ENCODE measurements at regions not wholly inside any gene's neighbourhood (a gene's known extent, or its start where the extent isn't known, plus 50 kb on each side); places are given as distances from the start of the nearest gene placed in this dataset.
A peak's percentile ranks its signal among the peaks of the same experiment; 100 is the strongest.

- Histone ChIP-seq H3K27ac (no peak overlapping the region), H3K4me3 (no peak overlapping the region)
Measured at GRCh38 chr16:20259541-20259940, 67.8 kb downstream of the GP2 start.

GRCh38 chr16:20257234-20257633 lies 70.1 kb downstream of the GP2 start:
- H3K27ac ChIP-seq, result no peak overlapping the region
- no peak overlapping the region for H3K4me3 ChIP-seq

GRCh38 chr16:20255002-20255401 lies 72.3 kb downstream of the GP2 start:
- Histone ChIP-seq H3K27ac (no peak overlapping the region), H3K4me3 (no peak overlapping the region)

- Histone ChIP-seq H3K27ac (no peak overlapping the region), H3K4me3 (no peak overlapping the region)
Measured at GRCh38 chr16:20253825-20254224, 73.5 kb downstream of the GP2 start.

DNA sequence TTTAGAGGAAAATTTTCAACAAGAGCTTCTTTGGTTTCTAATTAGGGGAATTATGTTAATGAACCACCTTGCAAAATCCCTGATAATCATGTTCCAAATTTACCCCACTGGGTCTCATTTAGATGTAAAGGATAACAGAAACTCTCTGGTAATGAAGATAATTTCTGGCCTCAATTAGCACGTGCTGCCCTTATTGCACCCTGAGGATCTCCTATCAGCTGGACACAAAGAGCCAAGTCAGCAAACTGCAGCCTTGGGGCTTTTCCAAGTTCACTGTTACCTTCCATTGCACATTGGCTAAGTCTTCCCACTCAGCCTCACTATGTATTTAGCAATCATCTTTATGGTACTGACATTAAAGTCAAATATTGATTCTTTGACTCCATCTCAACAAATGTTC lies 78.1 kb downstream of the GP2 start:
- Histone ChIP-seq H3K27ac (no peak overlapping the region), H3K4me3 (no peak overlapping the region)

GRCh38 chr16:20247076-20247475 lies 80.2 kb downstream of the GP2 start:
- no peak overlapping the region for H3K27ac ChIP-seq
- no peak overlapping the region for H3K4me3 ChIP-seq

DNA sequence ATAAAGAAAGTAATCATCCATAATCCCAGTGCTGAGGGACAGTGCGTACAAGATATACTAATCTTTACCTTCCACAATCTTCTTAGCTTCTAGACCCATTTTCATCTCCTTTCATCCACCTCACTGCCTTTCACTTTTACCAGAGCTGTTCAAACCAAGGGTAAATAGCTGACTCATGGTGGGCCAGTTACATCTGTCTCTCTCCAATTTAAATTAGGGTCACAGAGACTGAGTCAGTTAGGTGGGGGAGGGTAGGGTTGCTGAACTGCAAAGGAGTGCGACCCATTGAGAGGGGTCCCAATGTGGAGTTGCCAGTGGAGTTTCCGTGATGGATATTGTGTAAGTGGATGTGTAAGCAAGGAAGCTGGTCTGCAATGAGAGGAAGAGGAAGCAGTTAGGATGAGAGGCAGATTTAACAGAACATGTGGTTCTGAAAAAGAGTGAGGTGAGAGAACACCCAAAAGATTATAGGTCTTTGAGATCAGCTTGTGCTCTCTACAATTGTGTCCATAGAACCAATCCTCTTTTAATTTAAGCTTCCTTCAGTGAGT lies 83.5 kb downstream of the GP2 start:
- H3K27ac ChIP-seq, result no peak overlapping the region
- no peak overlapping the region for H3K4me3 ChIP-seq

DNA sequence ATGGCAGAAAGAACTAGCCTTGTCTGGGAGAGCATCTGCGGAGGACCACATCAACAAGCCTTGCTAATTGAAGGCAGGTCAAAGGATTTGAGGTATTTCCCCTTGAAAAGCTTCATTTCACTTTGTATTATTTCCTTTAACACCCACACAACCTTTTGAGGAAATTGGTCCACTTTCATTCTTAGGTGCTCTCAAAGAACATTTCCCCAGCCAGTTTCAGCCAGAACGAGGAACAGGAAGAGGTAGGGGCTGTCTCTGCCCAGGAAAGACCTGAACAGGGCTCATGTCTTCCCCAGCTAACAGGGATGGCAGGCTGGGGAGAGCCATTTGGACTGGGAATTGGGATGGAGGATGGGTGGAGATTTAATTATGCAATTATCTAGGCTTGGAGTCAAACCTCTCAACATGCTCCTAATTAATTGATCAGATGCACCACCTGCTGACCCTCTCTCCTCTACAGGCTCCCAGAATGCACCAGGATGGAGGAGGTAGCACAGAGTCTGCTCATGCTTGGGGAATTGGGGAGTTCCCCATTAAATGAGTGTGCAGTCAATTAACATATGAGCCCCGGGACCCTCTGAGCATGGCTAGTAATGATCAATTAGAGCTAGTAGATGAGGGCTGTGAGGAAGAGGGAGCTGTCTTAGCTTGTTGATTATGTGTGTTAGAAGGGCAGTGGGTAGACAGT lies 84.6 kb downstream of the GP2 start:
- Histone ChIP-seq H3K27ac (no peak overlapping the region), H3K4me3 (no peak overlapping the region)

- Histone ChIP-seq H3K27ac (no peak overlapping the region), H3K4me3 (no peak overlapping the region)
Measured at GRCh38 chr16:20241321-20241720, 86.0 kb downstream of the GP2 start.

GRCh38 chr16:20236579-20237289 lies 90.6 kb downstream of the GP2 start:
- no peak overlapping the region for H3K4me3 ChIP-seq
- H3K27ac ChIP-seq, result no peak overlapping the region

DNA sequence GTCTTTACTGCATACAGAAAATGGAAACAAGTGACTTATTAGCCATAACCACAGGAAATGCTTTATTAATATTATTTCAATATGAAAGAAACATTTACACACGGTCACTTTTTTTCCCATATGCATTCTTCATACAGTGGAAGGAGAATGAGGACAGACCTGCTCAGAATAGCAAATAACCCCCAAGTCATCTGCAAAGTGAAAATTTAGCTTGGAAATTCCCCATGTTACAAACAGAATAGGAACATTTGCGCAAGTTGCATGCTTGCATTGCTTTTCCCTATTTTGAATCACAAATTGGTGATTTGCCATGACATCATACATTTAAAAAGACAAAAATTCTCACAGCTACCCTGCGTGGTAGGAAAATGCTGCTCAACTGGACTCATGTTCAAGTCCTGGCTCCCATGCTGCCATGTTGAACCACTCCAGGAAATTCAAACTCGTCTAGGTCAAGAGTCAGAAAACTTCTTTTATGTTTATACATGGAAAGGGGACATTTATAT lies 102.0 kb downstream of the GP2 start:
- H3K4me3 ChIP-seq, result no peak overlapping the region
- H3K27ac ChIP-seq, result no peak overlapping the region

GRCh38 chr16:20221208-20221607 lies 106.1 kb downstream of the GP2 start:
- no peak overlapping the region for H3K4me3 ChIP-seq
- no peak overlapping the region for H3K27ac ChIP-seq

DNA sequence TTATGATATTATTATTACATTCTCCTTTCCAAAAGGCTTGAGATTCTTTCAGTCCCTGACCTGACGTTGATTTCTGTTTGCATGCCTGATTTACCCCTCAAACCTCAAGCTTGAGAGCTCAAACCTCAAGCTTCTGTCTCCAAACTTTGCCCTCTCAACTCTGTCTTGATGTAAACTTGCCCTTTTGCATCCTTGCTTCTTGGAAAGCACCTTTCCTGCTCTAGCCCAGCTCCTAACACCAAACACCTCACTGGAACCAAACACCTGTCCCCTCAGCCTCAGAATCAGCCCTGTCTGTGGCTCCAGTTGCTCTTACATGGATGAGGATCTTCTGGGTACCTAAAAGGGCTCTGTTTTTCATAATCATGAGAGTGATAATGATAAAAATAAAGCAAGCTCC lies 109.2 kb downstream of the GP2 start:
- H3K27ac ChIP-seq, result no peak overlapping the region
- no peak overlapping the region for H3K4me3 ChIP-seq

- Histone ChIP-seq H3K27ac (peak overlapping the region in 2 of 21 experiments; percentile 49 to 58), H3K4me3 (no peak overlapping the region)
Measured at GRCh38 chr16:20216591-20217217, 110.6 kb downstream of the GP2 start.

DNA sequence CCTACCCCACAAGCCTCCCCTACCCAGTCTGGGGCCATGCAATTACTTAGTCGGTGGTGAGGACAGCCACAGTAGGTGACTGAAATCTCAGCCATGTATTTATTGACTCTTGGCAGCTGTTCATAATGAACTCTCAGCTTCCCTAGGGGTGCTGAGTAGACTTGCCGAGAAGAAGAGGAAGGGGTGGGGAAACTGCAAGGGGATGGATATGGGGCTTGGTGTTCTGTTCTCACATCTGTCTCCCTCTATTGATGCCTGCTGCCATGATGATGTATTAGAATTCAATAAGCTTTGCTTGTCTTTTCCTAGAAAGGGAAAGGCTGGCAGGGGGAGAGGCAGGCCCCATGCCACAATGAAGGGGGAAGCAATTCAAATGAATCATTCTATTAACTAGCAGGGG lies 112.9 kb downstream of the GP2 start:
- Histone ChIP-seq H3K27ac (no peak overlapping the region), H3K4me3 (no peak overlapping the region)

- Histone ChIP-seq H3K4me3 (no peak overlapping the region), H3K27ac (no peak overlapping the region)
Measured at GRCh38 chr16:20203272-20203671, 124.0 kb downstream of the GP2 start.

- Histone ChIP-seq H3K27ac (no peak overlapping the region), H3K4me3 (no peak overlapping the region)
Measured at GRCh38 chr16:20202747-20203146, 124.6 kb downstream of the GP2 start.

GRCh38 chr16:20192801-20193200 lies 119.1 kb upstream of the GPR139 start:
- Histone ChIP-seq H3K27ac (no peak overlapping the region), H3K4me3 (no peak overlapping the region)

GRCh38 chr16:20191566-20191965 lies 117.9 kb upstream of the GPR139 start:
- Histone ChIP-seq H3K4me3 (no peak overlapping the region), H3K27ac (no peak overlapping the region)

DNA sequence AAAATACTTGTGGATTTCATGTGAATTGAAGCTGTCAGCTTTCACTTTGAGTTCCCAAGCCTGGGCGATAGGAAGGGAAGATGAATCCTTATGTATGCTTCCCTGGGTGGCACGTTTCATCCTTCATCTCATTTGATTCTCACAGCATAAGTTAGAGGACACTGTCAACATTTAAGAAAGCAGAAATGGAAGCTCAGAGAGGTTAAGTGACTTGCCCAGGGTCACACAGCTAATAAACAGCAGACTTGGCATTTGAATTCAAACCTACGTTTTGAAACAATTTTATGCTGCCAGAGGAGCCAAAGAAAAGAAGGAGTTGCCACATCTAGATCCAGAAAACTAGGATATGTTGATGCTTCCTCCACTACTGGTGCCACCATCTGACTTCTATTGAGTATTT lies 108.3 kb upstream of the GPR139 start:
- Histone ChIP-seq H3K27ac (no peak overlapping the region), H3K4me3 (no peak overlapping the region)

GRCh38 chr16:20181416-20181815 lies 107.7 kb upstream of the GPR139 start:
- H3K4me3 ChIP-seq, result no peak overlapping the region
- H3K27ac ChIP-seq, result no peak overlapping the region

Measured in skin epidermis (tissue), 12 donors.